IPS-NIHi7 (cell line): ENCODE measurements at regions not wholly inside any gene's neighbourhood (a gene's known extent, or its start where the extent isn't known, plus 50 kb on each side); places are given as distances from the start of the nearest gene placed in this dataset.
"Not testable (repeated sequence)": the region's sequence is repeated elsewhere in the genome, so short reads cannot be mapped to it uniquely, and the experiment has no call there.

Source experiments
- DNase-seq: peaks from one replicate; pipeline ENCODE4 v3.0.0; 2012; ENCODE audit warnings: mixed read lengths; ENCODE audit errors: extremely low spot score

GRCh38 chr3:101996832-101997231 lies 147.5 kb downstream of the NFKBIZ start:
- DNase-seq = no peak

GRCh38 chr3:101998256-101998926 lies 149.1 kb downstream of the NFKBIZ start:
- DNase-seq = no peak

GRCh38 chr3:101999177-101999779 lies 150.0 kb downstream of the NFKBIZ start:
- no peak for DNase-seq

GRCh38 chr3:102000620-102001209 lies 151.4 kb downstream of the NFKBIZ start:
- no peak for DNase-seq

- DNase-seq = no peak
These were observed 152.7 kb downstream of the NFKBIZ start for GRCh38 chr3:102002056-102002455.

- no peak for DNase-seq
These were observed 155.2 kb downstream of the NFKBIZ start for GRCh38 chr3:102004561-102004960.

GRCh38 chr3:102005551-102005950 lies 156.2 kb downstream of the NFKBIZ start:
- no peak for DNase-seq

- DNase-seq = no peak
These were observed 157.6 kb downstream of the NFKBIZ start for GRCh38 chr3:102006812-102007485.

GRCh38 chr3:102008436-102008835 lies 159.1 kb downstream of the NFKBIZ start:
- DNase-seq = not testable (repeated sequence)

GRCh38 chr3:102016417-102016816 lies 167.1 kb downstream of the NFKBIZ start:
- DNase-seq = no peak

- DNase-seq = no peak
These were observed 168.5 kb downstream of the NFKBIZ start for GRCh38 chr3:102017784-102018183.

- DNase-seq = no peak
These were observed 169.2 kb downstream of the NFKBIZ start for GRCh38 chr3:102018551-102018950.

- no peak for DNase-seq
These were observed 171.4 kb downstream of the NFKBIZ start for GRCh38 chr3:102020735-102021134.

GRCh38 chr3:102024270-102024904 lies 175.1 kb downstream of the NFKBIZ start:
- DNase-seq = no peak

- DNase-seq = no peak
These were observed 176.4 kb downstream of the NFKBIZ start for GRCh38 chr3:102025606-102026270.

- no peak for DNase-seq
These were observed 177.3 kb downstream of the NFKBIZ start for GRCh38 chr3:102026656-102027055.

- DNase-seq = no peak
These were observed 181.3 kb downstream of the NFKBIZ start for GRCh38 chr3:102030661-102031060.

GRCh38 chr3:102031834-102032233 lies 182.5 kb downstream of the NFKBIZ start:
- DNase-seq = no peak

- no peak for DNase-seq
These were observed 183.4 kb downstream of the NFKBIZ start for GRCh38 chr3:102032491-102033383.

GRCh38 chr3:102034639-102035451 lies 185.5 kb downstream of the NFKBIZ start:
- no peak for DNase-seq
